Middle frontal gyrus (tissue), 1 donor: ENCODE measurements at regions not wholly inside any gene's neighbourhood (a gene's known extent, or its start where the extent isn't known, plus 50 kb on each side); places are given as distances from the start of the nearest gene placed in this dataset.
"Not testable (repeated sequence)": the region's sequence is repeated elsewhere in the genome, so short reads cannot be mapped to it uniquely, and the experiment has no call there.

Source experiments
- DNase-seq: peaks from one replicate; pipeline ENCODE4 v3.0.0-alpha.2; 2015; ENCODE audit warnings: low spot score; ENCODE audit errors: extremely low spot score

- DNase-seq = no peak
Observed at GRCh38 chr11:38456371-38456770, 1858.3 kb upstream of the RAG2 start.

- DNase-seq = no peak
Observed at GRCh38 chr11:38448284-38448683, 1850.2 kb upstream of the RAG2 start.

- no peak for DNase-seq
Observed at GRCh38 chr11:38446336-38446735, 1848.3 kb upstream of the RAG2 start.

GRCh38 chr11:38438091-38438490 lies 1840.1 kb upstream of the RAG2 start:
- DNase-seq = no peak

- DNase-seq = no peak
Observed at GRCh38 chr11:38425578-38425977, 1827.5 kb upstream of the RAG2 start.

GRCh38 chr11:38423042-38423441 lies 1825.0 kb upstream of the RAG2 start:
- DNase-seq = no peak

GRCh38 chr11:38416141-38416540 lies 1818.1 kb upstream of the RAG2 start:
- no peak for DNase-seq

GRCh38 chr11:38411149-38411548 lies 1813.1 kb upstream of the RAG2 start:
- no peak for DNase-seq

- no peak for DNase-seq
Observed at GRCh38 chr11:38402063-38402462, 1804.0 kb upstream of the RAG2 start.

- no peak for DNase-seq
Observed at GRCh38 chr11:38392176-38392575, 1794.1 kb upstream of the RAG2 start.

- DNase-seq = no peak
Observed at GRCh38 chr11:38384568-38384967, 1786.5 kb upstream of the RAG2 start.

- DNase-seq = no peak
Observed at GRCh38 chr11:38365274-38365673, 1767.2 kb upstream of the RAG2 start.

- DNase-seq = no peak
Observed at GRCh38 chr11:38356255-38356654, 1758.2 kb upstream of the RAG2 start.

GRCh38 chr11:38345286-38345685 lies 1747.2 kb upstream of the RAG2 start:
- no peak for DNase-seq

- DNase-seq = not testable (repeated sequence)
Observed at GRCh38 chr11:38341612-38342011, 1743.6 kb upstream of the RAG2 start.

- no peak for DNase-seq
Observed at GRCh38 chr11:38339835-38340440, 1741.9 kb upstream of the RAG2 start.

- not testable (repeated sequence) for DNase-seq
Observed at GRCh38 chr11:38338022-38338421, 1740.0 kb upstream of the RAG2 start.

GRCh38 chr11:38332046-38332445 lies 1734.0 kb upstream of the RAG2 start:
- DNase-seq = no peak

- no peak for DNase-seq
Observed at GRCh38 chr11:38330578-38330977, 1732.5 kb upstream of the RAG2 start.

- DNase-seq = no peak
Observed at GRCh38 chr11:38323961-38324761, 1726.1 kb upstream of the RAG2 start.

GRCh38 chr11:38315151-38315550 lies 1717.1 kb upstream of the RAG2 start:
- DNase-seq = no peak

GRCh38 chr11:38307455-38307854 lies 1709.4 kb upstream of the RAG2 start:
- no peak for DNase-seq

GRCh38 chr11:38305682-38306081 lies 1707.6 kb upstream of the RAG2 start:
- DNase-seq = no peak
